Muscle layer of duodenum (tissue), 2 donors: ENCODE measurements at regions not wholly inside any gene's neighbourhood (a gene's known extent, or its start where the extent isn't known, plus 50 kb on each side); places are given as distances from the start of the nearest gene placed in this dataset.

Experiments used
- H3K27ac ChIP-seq: one replicate; pipeline ENCODE4 v1.7.0; 2013; ENCODE audit warnings: mild to moderate bottlenecking, low read length
- H3K27me3 ChIP-seq: one replicate; pipeline ENCODE4 v1.7.0; 2013; ENCODE audit warnings: low read depth, mild to moderate bottlenecking, control low read depth, low read length
- H3K36me3 ChIP-seq, 2 donors: one replicate each; pipeline ENCODE4 v1.7.0; 2013; ENCODE audit warnings: low read length in 2 of 2, control low read depth in 1 of 2, mild to moderate bottlenecking in 1 of 2; ENCODE audit not compliant: insufficient read depth in 2 of 2, control insufficient read depth in 1 of 2
- H3K4me1 ChIP-seq, 2 donors: one replicate each; pipeline ENCODE4 v1.7.0; 2013; ENCODE audit warnings: low read length in 2 of 2, mild to moderate bottlenecking in 2 of 2, control low read depth in 1 of 2, moderate library complexity in 1 of 2; ENCODE audit not compliant: insufficient read depth in 2 of 2, control insufficient read depth in 1 of 2
- H3K4me3 ChIP-seq, 2 donors: one replicate each; pipeline ENCODE4 v1.7.0; 2013; ENCODE audit warnings: low read length in 2 of 2, low read depth in 1 of 2, mild to moderate bottlenecking in 1 of 2
- H3K9me3 ChIP-seq, 2 donors: one replicate each; pipeline ENCODE4 v1.7.0; 2013; ENCODE audit warnings: low read length in 2 of 2, control low read depth in 1 of 2, mild to moderate bottlenecking in 1 of 2; ENCODE audit not compliant: control insufficient read depth in 1 of 2
- donor health status: healthy.

- no peaks in the 10 kb centered on the region for H3K36me3 ChIP-seq
- no peak overlapping the region for H3K27ac ChIP-seq
- H3K9me3 ChIP-seq: no peaks in the 10 kb centered on the region
- H3K27me3 ChIP-seq: no peaks in the 10 kb centered on the region
- no peak overlapping the region for H3K4me3 ChIP-seq
- peaks cover 0 to 4% of the 10 kb centered on the region in 2 donors for H3K4me1 ChIP-seq
Measured at GRCh38 chr16:86042393-86042792, 143.4 kb downstream of the IRF8 start.

- Histone ChIP-seq H3K4me1 (peaks cover 0 to 4% of the 10 kb centered on the region in 2 donors), H3K9me3 (no peaks in the 10 kb centered on the region), H3K27ac (no peak overlapping the region), H3K4me3 (no peak overlapping the region), H3K36me3 (no peaks in the 10 kb centered on the region), H3K27me3 (no peaks in the 10 kb centered on the region)
Measured at GRCh38 chr16:86042996-86043725, 144.2 kb downstream of the IRF8 start.

GRCh38 chr16:86044241-86044671, 145.3 kb downstream of the IRF8 start:
- no peaks in the 10 kb centered on the region for H3K9me3 ChIP-seq
- H3K27ac ChIP-seq: no peak overlapping the region
- H3K4me1 ChIP-seq: peaks cover 0 to 4% of the 10 kb centered on the region in 2 donors
- no peaks in the 10 kb centered on the region for H3K36me3 ChIP-seq
- no peak overlapping the region for H3K4me3 ChIP-seq
- no peaks in the 10 kb centered on the region for H3K27me3 ChIP-seq

GRCh38 chr16:86044881-86045590, 146.1 kb downstream of the IRF8 start:
- H3K27me3 ChIP-seq: no peaks in the 10 kb centered on the region

GRCh38 chr16:86045591-86045971, 146.6 kb downstream of the IRF8 start:
- no peaks in the 10 kb centered on the region for H3K27me3 ChIP-seq
- H3K27ac ChIP-seq: no peak overlapping the region

More at GRCh38 chr16:86044881-86045590, 146.1 kb downstream of the IRF8 start:
- Histone ChIP-seq H3K9me3 (no peaks in the 10 kb centered on the region), H3K4me3 (no peak overlapping the region), H3K4me1 (peaks cover 0 to 4% of the 10 kb centered on the region in 2 donors), H3K36me3 (no peaks in the 10 kb centered on the region), H3K27ac (no peak overlapping the region)

GRCh38 chr16:86046026-86046425, 147.1 kb downstream of the IRF8 start:
- no peaks in the 10 kb centered on the region for H3K36me3 ChIP-seq
- peaks cover 0 to 6% of the 10 kb centered on the region in 2 donors for H3K4me1 ChIP-seq
- no peaks in the 10 kb centered on the region for H3K27me3 ChIP-seq
- H3K4me3 ChIP-seq: no peak overlapping the region
- no peak overlapping the region for H3K27ac ChIP-seq
- no peaks in the 10 kb centered on the region for H3K9me3 ChIP-seq

More at GRCh38 chr16:86045591-86045971, 146.6 kb downstream of the IRF8 start:
- no peaks in the 10 kb centered on the region for H3K36me3 ChIP-seq
- no peaks in the 10 kb centered on the region for H3K9me3 ChIP-seq
- peaks cover 0 to 4% of the 10 kb centered on the region in 2 donors for H3K4me1 ChIP-seq
- no peak overlapping the region for H3K4me3 ChIP-seq

GRCh38 chr16:86046667-86047270, 147.8 kb downstream of the IRF8 start:
- no peak overlapping the region for H3K4me3 ChIP-seq
- H3K9me3 ChIP-seq: no peaks in the 10 kb centered on the region
- peaks cover 0 to 12% of the 10 kb centered on the region in 2 donors for H3K4me1 ChIP-seq
- no peaks in the 10 kb centered on the region for H3K36me3 ChIP-seq
- H3K27ac ChIP-seq: no peak overlapping the region
- no peaks in the 10 kb centered on the region for H3K27me3 ChIP-seq

- peaks cover 0 to 12% of the 10 kb centered on the region in 2 donors for H3K4me1 ChIP-seq
- H3K9me3 ChIP-seq: no peaks in the 10 kb centered on the region
- no peaks in the 10 kb centered on the region for H3K36me3 ChIP-seq
- H3K27ac ChIP-seq: no peak overlapping the region
- no peak overlapping the region for H3K4me3 ChIP-seq
- H3K27me3 ChIP-seq: no peaks in the 10 kb centered on the region
Measured at GRCh38 chr16:86048221-86048620, 149.3 kb downstream of the IRF8 start.

- Histone ChIP-seq H3K4me3 (no peak overlapping the region), H3K4me1 (peaks cover 0 to 11% of the 10 kb centered on the region in 2 donors), H3K9me3 (no peaks in the 10 kb centered on the region), H3K27me3 (no peaks in the 10 kb centered on the region), H3K36me3 (no peaks in the 10 kb centered on the region), H3K27ac (no peak overlapping the region)
Measured at GRCh38 chr16:86048882-86049585, 150.1 kb downstream of the IRF8 start.

GRCh38 chr16:86049641-86050040, 150.7 kb downstream of the IRF8 start:
- no peaks in the 10 kb centered on the region for H3K9me3 ChIP-seq
- H3K36me3 ChIP-seq: no peaks in the 10 kb centered on the region
- H3K4me1 ChIP-seq: peaks cover 0 to 8% of the 10 kb centered on the region in 2 donors
- H3K4me3 ChIP-seq: no peak overlapping the region
- H3K27me3 ChIP-seq: no peaks in the 10 kb centered on the region
- H3K27ac ChIP-seq: no peak overlapping the region

- no peaks in the 10 kb centered on the region for H3K36me3 ChIP-seq
- H3K4me3 ChIP-seq: no peak overlapping the region
- H3K4me1 ChIP-seq: peaks cover 0 to 8% of the 10 kb centered on the region in 2 donors
- no peaks in the 10 kb centered on the region for H3K27me3 ChIP-seq
- no peaks in the 10 kb centered on the region for H3K9me3 ChIP-seq
- no peak overlapping the region for H3K27ac ChIP-seq
Measured at GRCh38 chr16:86050111-86050510, 151.1 kb downstream of the IRF8 start.
